ENCODE measurements at regions not wholly inside any gene's neighbourhood (a gene's known extent, or its start where the extent isn't known, plus 50 kb on each side); places are given as distances from the start of the nearest gene placed in this dataset.

GRCh38 chr1:221416723-221417122, 325.2 kb downstream of the DUSP10 start:
- no peak overlapping the region for H3K4me3 ChIP-seq (ENCODE audit: low read depth, low read length)
- DNase-seq (ENCODE audit: low read depth): no peak
- no peak for TF ChIP-seq CTCF (IDR thresholded peaks at IDR 0.05; ENCODE audit: insufficient read depth, low read depth, low read length)

- H3K4me3 ChIP-seq (ENCODE audit: low read depth, low read length): no peak overlapping the region
- no peak for TF ChIP-seq CTCF (IDR thresholded peaks at IDR 0.05; ENCODE audit: insufficient read depth, low read depth, low read length)
- no peak for DNase-seq (ENCODE audit: low read depth)
These were observed 323.5 kb downstream of the DUSP10 start for GRCh38 chr1:221418346-221418745.

- no peak for TF ChIP-seq CTCF (IDR thresholded peaks at IDR 0.05; ENCODE audit: insufficient read depth, low read depth, low read length)
- peak; percentile 67 for DNase-seq (ENCODE audit: low read depth)
- H3K4me3 ChIP-seq (ENCODE audit: low read depth, low read length): no peak overlapping the region
These were observed 322.3 kb downstream of the DUSP10 start for GRCh38 chr1:221419513-221420095.

- H3K4me3 ChIP-seq (ENCODE audit: low read depth, low read length): no peak overlapping the region
- peak; percentile 73 for DNase-seq (ENCODE audit: low read depth)
- TF ChIP-seq CTCF (IDR thresholded peaks at IDR 0.05; ENCODE audit: insufficient read depth, low read depth, low read length): no peak
These were observed 312.6 kb downstream of the DUSP10 start for GRCh38 chr1:221429264-221429663.

GRCh38 chr1:221430152-221430960, 311.5 kb downstream of the DUSP10 start:
- DNase-seq (ENCODE audit: low read depth): peak; percentile 33
- TF ChIP-seq CTCF (IDR thresholded peaks at IDR 0.05; ENCODE audit: insufficient read depth, low read depth, low read length): no peak
- H3K4me3 ChIP-seq (ENCODE audit: low read depth, low read length): no peak overlapping the region

GRCh38 chr1:221431068-221431651, 310.7 kb downstream of the DUSP10 start:
- peak; percentile 36 for TF ChIP-seq CTCF (IDR thresholded peaks at IDR 0.05; ENCODE audit: insufficient read depth, low read depth, low read length)
- peak; percentile 86 for DNase-seq (ENCODE audit: low read depth)
- no peak overlapping the region for H3K4me3 ChIP-seq (ENCODE audit: low read depth, low read length)
